Activated CD8-positive, alpha-beta memory T cell treated with anti-CD3 and anti-CD28 coated beads for 48 hours (primary cell): ENCODE measurements at regions not wholly inside any gene's neighbourhood (a gene's known extent, or its start where the extent isn't known, plus 50 kb on each side); places are given as distances from the start of the nearest gene placed in this dataset.
"Not testable (repeated sequence)": the region's sequence is repeated elsewhere in the genome, so short reads cannot be mapped to it uniquely, and the experiment has no call there.

Experiments
- DNase-seq, 3 experiments: peaks; one replicate each; pipeline ENCODE4 v3.0.0-alpha.2; 2020; ENCODE audit warnings: low read depth in 2 of 3, low spot score in 2 of 3

DNA sequence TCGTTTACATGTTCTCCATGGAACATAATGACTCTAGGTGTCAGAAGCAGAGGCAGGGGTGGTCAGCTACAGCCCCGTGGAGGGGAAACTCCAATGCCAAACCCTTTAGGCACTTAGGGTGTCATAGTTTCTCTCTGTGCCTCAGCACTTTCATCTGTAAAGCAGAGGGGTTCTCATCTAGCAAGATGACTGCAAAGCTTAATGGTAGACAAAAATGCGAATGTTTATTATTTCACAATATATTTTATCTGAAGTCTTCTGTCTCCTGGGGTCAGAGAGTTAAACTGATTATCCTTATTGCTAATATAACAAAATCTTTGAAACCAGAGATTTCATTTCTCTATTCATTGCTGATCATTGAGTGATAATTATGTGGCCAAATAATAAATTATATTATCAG lies 522.5 kb downstream of the TSN start:
- no peak for DNase-seq

DNA sequence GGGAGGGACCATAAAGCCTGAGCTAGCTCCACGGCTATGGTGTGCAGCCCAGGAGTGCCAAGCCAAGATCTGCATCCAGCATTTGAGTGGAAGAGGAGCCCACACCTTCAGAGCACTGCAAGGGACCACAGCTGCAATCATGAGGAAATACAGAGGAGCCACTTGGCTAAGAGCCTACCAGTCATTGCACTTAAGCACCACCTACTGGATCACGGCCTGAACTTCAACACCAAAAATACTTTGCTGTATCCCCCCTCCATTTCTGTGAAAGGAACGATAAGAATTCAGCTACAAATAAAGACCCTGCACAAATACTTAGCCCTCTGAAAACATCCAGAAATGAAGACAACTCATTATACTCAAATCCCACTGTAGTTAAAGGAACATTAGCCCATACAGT lies 545.3 kb downstream of the TSN start:
- no peak for DNase-seq

DNA sequence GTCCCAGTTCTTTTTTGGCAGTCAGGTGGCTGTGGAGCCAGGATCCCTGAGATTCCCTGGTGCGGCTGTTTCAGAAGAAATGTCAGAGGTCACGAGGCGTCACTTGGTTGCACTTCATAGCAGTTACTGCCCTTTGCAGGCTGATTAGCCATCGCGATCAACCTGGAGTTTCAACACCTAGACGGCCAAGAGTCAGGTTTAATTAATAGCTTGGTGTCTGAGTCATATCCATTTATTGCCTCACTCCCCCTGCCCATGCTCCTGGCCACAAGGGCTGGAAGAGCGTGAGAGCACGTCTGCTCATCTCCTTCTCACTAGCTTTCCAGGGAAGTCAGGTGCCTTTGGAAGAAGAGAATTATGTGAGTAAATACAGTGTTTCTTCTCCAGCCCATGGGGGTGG lies 552.3 kb downstream of the TSN start:
- no peak for DNase-seq

GRCh38 chr2:122315306-122315705 lies 559.9 kb downstream of the TSN start:
- DNase-seq, result no peak

DNA sequence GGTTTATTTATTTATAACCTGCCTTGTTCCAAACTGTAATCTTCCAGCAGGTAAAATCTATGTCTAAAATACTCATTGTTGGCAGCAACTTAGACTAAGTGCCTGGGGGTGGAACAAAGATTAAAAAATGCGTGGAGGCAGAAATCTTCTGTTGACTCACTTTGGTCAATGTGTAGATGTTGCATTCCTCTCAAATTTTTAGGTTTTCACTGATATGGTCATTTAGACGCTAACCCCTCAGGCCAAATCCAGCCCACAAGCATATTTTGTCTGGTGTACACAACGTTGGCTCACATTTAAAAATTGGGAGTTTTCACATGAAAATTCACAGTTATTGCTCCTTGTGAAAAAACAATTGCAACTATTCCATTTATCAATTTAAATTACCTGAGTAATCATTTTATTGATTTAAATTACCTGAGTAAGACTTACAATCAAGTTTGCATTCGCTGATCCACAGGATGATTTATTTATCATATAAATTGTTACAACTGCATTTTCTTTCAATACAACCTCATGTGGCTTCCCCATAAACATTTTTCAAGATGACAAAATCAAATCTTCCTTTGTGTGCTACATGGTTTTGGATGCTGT lies 564.2 kb downstream of the TSN start:
- DNase-seq, result no peak

DNA sequence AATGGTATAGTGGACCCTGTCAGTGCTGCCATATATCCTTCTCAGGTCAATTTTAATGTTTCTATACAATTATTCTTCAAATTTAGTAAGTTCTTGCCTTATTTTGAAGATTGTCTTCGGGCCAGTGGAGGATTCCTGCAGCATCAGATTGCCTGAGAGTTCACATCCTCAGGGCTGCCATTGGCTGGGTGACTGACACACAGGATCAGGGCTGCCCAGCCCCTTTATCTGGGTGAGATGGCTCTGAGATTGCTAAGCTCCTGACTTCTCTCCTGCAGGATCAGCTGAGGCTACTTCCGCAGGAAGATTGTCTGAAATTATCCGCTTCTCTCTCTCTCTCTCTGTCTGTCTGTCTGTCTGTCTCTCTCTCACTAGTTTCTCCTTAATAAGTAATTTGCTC lies 567.4 kb downstream of the TSN start:
- DNase-seq, result no peak

GRCh38 chr2:122323927-122324326 lies 568.5 kb downstream of the TSN start:
- DNase-seq, result no peak

DNA sequence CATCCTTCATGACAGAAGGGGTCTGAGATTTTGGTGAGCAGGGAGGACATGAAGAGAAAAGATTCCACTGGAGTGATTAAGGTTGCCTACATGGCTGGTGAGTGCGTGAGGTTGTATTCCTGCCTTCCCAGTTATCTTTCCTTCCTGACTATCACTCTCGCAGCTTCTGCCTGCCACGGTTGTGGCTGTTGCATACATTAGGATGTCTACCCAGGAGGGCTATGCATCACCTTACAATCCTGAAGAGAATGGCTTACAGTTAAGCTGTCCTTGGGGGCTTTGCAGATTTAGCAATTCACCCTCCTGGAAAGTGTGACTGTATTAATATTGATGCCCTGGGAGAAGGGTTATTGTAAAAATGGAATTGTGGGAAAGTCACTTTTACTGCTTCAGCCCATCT lies 571.0 kb downstream of the TSN start:
- no peak for DNase-seq

DNA sequence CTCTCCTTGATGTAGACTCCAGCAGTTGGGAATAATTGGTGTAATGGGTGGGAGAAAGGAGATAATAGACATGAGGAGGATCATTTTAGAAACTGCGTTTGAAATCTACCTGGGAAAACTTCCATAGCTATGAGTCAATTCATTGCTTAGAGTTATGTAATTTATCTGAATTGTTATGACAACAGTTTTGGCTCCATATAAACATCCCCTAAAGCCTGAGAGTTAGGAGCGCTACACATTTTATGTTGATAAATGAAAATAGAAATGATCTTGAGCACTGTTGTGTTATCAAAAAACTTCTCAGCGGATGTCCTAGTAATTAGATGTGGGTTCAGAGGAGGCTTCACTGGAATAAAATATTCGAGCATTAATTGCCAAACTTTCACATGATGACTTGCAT lies 573.4 kb downstream of the TSN start:
- DNase-seq, result no peak

GRCh38 chr2:122329278-122329677 lies 573.8 kb downstream of the TSN start:
- no peak for DNase-seq

DNA sequence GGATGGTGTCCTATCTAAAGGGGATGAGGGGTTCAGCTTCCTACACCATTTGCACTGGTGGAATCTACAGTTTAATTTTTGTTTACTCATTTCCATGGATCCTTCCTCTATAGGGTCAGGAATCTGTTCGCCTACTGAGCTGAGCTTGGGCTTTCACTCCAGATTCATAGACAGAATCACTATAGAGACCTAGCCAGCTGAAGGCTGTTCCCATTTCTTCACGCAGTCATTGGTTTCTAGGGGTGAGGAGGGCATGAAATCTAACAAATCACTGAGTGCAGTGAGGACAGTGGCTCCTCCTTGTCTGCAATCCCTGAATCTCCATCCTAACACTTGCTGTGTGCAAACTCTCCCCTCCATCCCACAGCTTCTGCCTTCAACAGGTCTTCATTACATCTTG lies 578.5 kb downstream of the TSN start:
- no peak for DNase-seq

DNA sequence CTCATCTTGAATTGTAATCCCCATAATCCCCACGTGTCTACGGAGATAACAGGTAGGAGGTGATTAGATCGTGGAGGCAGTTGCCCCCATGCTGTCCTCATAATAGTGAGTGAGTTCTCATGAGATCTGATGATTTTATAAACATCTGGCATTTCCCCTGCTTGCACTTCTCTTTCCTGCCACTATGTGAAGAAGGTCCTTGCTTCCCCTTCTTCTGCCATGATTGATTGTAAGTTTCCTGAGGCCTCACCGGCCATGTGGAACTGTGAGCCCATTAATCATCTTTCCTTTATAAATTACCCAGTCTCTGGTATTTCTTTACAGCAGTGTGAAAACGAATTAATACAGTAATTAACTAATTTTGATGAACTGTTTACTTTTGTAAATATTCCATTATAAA lies 582.5 kb downstream of the TSN start:
- DNase-seq, result no peak

GRCh38 chr2:122340246-122340645 lies 584.8 kb downstream of the TSN start:
- DNase-seq, result no peak

- DNase-seq, result no peak
These were observed 585.6 kb downstream of the TSN start for GRCh38 chr2:122341007-122341406.

- not testable (repeated sequence) for DNase-seq
These were observed 596.7 kb downstream of the TSN start for GRCh38 chr2:122352151-122352550.

GRCh38 chr2:122357998-122358397 lies 602.5 kb downstream of the TSN start:
- no peak for DNase-seq

- no peak for DNase-seq
These were observed 603.3 kb downstream of the TSN start for GRCh38 chr2:122358729-122359128.

DNA sequence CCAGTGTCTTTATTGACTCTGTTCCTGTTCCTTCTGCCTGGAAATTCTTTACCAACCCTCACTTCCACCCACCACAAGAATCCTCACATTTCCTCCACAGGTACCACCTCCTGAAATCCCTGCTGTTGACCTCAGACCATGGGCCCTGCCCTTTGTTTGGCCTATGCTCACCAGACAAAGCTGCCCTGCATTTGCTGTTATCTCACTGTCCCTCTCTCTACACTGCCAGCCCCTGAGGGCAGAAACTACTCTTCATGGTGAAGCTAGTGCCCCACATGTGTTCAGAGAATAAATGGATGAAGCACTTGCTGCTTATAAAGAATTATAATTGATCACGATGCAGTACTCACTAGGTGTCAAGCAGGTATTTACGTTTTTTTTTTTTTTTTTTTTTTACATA lies 608.4 kb downstream of the TSN start:
- DNase-seq, result no peak

DNA sequence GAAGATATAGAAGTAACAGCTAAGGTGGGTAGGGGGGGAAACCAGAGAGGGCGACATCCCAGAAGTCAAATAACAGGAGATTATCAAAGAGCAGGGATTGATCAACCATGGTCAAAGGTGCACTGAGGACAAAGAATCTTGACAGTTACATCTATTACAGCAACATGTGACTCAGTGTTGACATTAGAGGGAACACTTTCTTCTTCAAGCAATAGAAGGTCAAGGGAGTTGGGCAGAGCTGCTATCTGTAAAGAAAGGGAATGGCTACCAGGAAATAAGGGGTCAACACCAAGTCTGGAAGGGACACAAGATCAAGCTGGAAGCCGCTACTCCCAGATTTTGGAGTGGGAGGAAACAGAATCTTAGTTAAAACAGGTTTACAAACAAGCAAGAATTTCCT lies 611.0 kb downstream of the TSN start:
- DNase-seq, result no peak

GRCh38 chr2:122366969-122367645 lies 611.7 kb downstream of the TSN start:
- DNase-seq, result no peak

DNA sequence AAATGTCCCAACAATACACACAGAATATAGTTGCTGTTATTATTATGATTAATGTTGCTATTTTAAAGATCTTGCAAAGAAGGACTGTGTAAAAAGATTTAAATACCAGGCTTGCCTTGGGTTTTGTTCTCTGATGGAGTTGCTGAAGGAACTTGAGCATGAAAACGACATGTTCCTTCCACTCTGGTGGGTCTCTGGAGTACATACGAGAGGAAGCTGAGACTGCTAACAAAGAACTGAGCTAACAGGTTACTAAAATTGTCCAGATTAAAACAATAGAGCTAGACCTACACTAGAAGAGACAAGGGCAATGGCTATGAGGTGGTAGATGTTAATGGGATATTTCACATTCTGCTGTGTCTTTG lies 612.2 kb downstream of the TSN start:
- DNase-seq, result no peak

DNA sequence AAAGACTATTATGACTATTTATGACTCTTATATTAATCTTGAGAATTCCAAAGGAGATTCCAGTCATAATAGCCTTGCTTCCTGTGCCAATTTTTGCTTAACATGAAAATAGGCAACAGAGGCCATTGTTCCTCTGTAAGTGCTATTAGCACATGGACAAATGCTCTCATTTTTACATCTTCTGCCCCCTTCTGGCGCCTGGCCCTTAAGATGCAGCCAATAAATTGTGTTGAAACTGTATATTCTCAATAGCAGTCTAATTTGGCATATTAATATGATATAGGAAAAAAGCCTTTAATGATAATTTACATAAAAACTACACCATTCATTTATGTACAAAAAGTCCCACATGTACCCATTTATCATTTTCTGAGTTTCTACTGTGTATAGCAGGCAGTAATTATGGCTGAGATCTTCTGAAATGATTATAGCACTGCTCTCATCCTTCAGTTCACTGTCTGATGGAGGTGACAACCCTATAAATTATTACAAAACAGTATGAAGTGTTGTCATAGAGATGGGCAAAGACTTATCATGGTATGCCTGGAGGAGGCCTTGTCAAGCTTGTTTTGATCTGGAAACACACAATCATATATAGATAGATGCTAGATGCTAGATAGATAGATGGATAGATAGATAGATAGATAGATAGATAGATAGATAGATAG lies 613.3 kb downstream of the TSN start:
- no peak for DNase-seq

GRCh38 chr2:122378521-122378920 lies 623.1 kb downstream of the TSN start:
- no peak for DNase-seq
